OCI-LY1 (cell line): ENCODE measurements at regions not wholly inside any gene's neighbourhood (a gene's known extent, or its start where the extent isn't known, plus 50 kb on each side); places are given as distances from the start of the nearest gene placed in this dataset.

ENCODE experiments used
- CTCF ChIP-seq: fragments of 200-600 bp; sonication (generic), shearing (Covaris generic); IDR thresholded peaks from 2 replicates; pipeline ENCODE4 v1.5.1; 2017; ENCODE audit warnings: mild to moderate bottlenecking, antibody characterized with exemption, low read length, moderate library complexity, mixed read lengths
- EZH2 ChIP-seq: fragments of 200-600 bp; sonication (generic), shearing (Covaris generic); IDR thresholded peaks from 2 replicates; pipeline ENCODE4 v1.8.0; 2017; ENCODE audit warnings: borderline replicate concordance, mixed run types, mild to moderate bottlenecking, antibody characterized with exemption, low read length, moderate library complexity, mixed read lengths

- TF ChIP-seq CTCF = no peak
- no peak for TF ChIP-seq EZH2
Measured at GRCh38 chr3:36193448-36193847, 186.9 kb upstream of the STAC start.
